ENCODE measurements at regions not wholly inside any gene's neighbourhood (a gene's known extent, or its start where the extent isn't known, plus 50 kb on each side); places are given as distances from the start of the nearest gene placed in this dataset.

DNA sequence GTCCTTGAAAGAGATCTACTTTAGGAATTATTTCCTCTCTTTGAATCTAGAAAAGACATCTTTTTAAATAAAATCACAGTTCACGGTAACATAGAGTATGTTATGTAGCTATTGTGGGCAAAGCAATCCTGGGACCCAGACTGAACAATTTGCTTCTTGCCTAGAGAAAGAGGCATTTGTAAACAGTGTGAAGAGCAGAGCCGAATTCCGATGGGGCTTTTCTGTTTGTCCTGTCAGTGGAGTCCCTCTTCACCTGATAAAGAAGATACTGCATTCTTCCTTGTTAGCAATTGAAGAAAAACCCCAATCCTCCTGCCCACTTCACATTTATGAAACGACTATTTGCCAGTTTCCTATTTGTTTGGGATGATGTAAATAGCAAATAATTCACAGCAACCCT lies 462.9 kb downstream of the WDR72 start:
- DNase-seq = no peak

DNA sequence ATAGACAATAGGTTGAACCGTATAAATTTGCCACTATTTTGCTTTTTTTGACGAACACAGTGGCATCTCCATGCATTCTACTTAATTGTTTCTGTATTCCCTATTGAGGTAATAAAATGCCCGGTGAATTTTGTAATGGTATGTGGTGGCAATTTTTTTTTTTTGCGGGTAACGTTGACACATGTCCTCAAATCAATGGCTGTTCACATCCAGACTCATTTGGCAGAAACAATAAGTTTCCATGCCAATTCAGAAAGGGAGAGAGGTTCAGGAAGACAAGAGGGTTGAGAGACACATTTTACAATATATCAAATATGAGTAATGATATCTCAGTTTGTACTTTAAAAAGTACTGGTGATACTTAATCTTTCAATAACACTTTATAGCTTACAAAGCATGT lies 463.9 kb downstream of the WDR72 start:
- no peak for DNase-seq

DNA sequence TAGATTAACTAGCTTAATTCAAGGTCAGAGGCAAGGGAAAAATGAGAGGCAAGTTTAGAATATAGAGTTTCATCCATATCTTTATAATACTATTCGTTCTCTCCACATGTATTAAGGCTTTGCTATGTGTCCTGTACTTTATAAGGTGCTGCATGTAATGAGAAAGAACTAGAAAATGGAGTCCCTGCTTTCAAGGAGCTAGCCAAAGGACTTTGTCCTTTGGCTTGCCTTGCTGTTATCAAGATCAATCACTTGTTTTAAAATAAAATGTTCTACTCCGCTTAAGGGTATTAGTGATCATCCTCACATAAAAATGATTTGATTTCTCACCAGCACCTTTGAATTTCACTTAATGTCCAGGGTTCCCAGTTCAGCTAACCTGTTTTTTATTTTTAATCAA lies 470.9 kb downstream of the WDR72 start:
- no peak for DNase-seq

- DNase-seq = no peak
These were observed 484.5 kb upstream of the ONECUT1 start for GRCh38 chr15:53274630-53275029.

- no peak for DNase-seq
These were observed 482.0 kb upstream of the ONECUT1 start for GRCh38 chr15:53272116-53272515.

DNA sequence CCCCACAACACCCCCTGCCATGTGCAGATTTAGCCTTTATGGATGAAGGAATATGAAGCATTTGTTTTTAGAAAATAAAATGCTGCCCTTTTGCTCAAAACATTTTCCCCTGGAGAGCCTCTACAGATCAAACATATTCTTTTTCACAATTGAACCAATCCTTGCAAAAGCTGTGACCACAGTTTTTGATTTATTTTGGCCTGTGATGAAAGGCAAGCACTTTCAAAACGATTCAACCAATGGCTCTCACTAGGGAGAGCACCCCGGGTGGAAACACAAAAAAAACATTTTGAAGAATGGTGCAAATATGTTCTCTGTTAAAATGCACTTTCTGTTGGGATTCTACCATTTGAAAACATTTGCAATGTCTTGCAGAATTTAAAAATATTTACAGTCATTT lies 476.0 kb upstream of the ONECUT1 start:
- no peak for DNase-seq

DNA sequence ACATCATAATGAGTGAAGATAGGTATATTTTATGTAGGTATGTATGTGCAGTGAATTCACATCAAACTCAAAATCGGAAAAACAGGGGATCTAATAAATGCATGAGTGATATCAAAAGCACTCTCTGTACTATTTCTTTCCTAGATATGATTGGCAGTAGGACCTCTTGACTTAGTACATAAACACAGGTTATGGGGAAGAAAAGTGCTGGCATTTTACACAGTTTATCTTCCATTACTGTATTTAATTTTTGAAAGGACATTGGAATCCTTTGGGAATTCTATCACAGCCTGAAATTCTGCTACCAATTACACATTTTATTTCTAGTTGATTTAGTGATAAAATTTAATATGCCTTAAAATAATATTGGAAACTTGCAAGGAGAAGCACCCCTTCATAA lies 470.5 kb upstream of the ONECUT1 start:
- DNase-seq = no peak

DNA sequence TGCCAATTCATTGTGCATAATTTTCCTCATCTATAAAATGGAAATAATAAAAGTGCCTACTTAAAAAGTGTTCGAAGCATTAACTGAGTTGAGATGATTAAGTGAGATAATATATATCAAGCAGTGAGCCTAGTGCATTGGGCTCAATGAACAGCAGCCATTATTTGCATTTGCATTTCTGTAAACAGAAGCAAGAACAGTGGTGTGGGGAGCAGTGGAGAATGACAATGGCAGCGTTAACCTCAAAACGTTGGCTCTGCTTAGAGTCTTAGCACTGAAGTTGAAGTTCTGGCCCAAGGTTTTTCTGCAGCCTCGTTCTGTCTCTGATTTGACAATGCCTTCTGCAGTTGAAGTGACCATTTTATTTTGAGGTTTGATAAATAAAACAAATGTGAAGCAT lies 466.3 kb upstream of the ONECUT1 start:
- no peak for DNase-seq

DNA sequence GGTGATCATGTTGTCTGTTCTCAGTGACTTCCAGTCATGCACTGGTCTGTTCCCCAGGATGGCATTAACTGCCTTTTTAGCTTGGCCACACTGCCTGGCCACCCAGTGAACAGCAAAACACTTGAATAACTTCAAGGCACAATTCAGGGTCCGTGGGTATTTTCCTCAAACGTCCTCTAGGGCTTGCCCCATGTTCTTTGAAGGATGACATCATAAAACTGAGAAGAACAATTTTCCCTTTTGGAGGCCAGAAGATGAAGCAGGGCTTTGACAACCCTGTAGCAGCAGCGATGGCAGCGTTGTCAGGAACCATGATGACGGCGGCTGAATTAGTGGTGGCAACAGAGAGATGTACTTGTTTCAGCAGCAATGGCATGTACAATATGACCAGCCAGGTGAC lies 465.9 kb upstream of the ONECUT1 start:
- DNase-seq = no peak

GRCh38 chr15:53251996-53252395 lies 461.9 kb upstream of the ONECUT1 start:
- DNase-seq = no peak

GRCh38 chr15:53251523-53251922 lies 461.4 kb upstream of the ONECUT1 start:
- no peak for DNase-seq

GRCh38 chr15:53247041-53247708 lies 457.0 kb upstream of the ONECUT1 start:
- DNase-seq = no peak

- no peak for DNase-seq
These were observed 456.3 kb upstream of the ONECUT1 start for GRCh38 chr15:53246404-53246803.

DNA sequence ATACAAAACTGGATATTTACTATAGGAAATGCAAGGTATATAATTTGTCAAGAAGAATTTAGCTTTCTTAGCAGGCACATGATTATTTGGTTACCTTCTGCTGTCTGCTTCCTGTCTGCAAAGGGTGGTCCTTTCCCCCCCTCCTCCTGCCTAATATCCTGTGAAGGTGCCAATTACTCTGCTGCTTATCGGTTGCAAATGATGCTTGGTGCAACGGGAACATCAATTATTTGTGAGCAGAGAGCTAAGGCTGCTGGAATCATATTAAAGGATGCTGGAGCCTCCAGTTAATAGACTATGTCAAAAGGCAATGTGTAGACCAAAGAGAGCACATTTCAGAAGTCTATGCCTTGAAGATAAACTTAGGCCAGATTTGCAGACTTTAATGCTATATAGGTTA lies 443.7 kb upstream of the ONECUT1 start:
- DNase-seq = no peak

DNA sequence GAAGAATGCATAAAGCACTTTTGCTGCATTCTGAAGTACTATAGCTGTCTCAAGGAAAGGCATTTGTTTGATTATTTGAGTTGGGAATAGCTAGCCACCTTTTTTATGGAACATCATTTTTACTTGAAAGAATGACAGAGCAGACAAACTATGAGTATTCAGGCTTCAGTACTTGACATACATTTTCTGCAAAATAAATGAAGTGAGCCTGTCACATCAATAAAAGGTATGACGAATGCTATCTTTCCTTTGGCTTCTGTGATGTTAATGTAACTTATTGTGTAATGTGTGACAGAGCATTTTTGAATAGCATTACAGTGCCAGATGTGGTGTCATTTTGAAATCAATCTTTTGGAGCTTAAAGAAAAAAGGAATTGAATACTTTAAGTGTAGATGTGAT lies 440.3 kb upstream of the ONECUT1 start:
- no peak for DNase-seq

DNA sequence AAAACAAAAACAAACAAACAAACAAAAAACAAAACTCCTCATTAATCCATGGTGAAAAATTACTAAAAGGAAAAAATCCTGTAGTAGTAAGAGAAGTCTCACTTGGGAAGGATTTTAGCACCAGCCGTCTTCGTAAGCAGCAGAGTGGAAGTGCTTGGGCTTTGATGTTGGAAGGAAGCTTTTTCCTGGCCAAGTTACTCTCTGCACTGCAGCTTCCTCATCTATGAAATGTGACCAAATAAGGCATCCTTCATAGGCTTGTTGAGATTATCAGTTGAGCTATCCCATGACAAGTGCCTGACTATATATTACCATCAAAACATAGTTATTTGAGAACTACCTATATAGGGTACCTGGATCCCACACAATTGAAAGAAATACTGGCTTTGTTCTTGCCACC lies 436.4 kb upstream of the ONECUT1 start:
- DNase-seq = no peak

GRCh38 chr15:53225781-53226180 lies 435.6 kb upstream of the ONECUT1 start:
- no peak for DNase-seq

GRCh38 chr15:53224371-53224770 lies 434.2 kb upstream of the ONECUT1 start:
- no peak for DNase-seq

DNA sequence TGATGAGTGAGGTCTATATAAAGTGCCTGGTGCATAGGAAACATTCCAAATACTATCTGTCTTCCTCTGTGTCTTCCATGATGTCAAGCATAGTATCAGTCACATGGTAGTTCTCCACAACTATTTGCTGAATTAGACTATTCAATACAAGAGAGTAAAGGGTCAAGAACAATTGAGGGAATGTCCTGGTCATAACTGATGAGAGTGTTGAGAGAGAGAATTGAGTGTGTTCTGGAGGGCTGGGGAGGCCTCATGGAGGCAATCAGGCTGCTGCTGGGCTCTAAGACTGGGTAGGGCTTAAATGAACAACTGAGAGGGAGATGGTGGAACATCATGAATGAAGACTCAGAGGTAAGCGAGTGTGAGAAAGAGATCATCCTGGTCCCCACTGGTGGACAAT lies 433.7 kb upstream of the ONECUT1 start:
- DNase-seq = no peak

- DNase-seq = no peak
These were observed 428.8 kb upstream of the ONECUT1 start for GRCh38 chr15:53218666-53219580.

DNA sequence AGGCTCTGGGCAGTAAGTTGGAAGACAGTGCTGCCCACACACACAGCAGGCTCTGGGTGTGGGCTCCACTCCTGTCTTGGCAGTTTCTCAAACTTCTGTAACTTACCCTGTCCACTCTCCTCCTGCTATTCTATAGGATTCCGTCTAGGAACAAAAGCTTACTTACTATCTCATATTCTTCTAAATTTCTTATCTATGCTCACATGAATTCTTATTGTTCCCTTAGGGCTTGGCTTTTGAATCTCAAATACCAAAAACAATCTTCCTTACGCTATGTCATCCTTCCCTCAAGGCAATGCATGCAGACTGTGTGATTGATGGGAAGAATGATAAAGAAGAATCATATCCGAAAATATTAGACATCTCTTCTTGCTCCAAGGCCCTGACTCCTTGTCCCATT lies 425.9 kb upstream of the ONECUT1 start:
- DNase-seq = no peak

- no peak for DNase-seq
These were observed 423.2 kb upstream of the ONECUT1 start for GRCh38 chr15:53213336-53213735.

DNA sequence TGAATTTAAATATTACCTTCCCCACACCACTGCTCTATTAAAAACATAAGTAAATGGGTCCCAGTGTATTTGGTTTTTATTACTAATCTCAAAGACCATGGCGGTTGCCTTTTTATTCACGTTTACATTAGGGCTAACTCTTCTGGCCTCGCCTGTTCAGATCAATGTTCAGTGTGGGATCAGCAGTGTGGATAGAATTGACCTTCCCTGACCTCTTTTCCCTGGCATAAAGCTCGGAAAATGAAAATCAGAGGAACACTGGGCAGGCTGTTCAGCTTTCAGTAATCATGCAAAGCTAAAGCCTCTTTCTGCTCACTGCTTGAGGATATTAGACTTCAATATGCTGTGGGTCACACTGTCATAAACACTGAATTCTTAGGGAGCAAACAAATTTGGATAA lies 422.6 kb upstream of the ONECUT1 start:
- DNase-seq = no peak

GRCh38 chr15:53210653-53211052 lies 420.5 kb upstream of the ONECUT1 start:
- no peak for DNase-seq
